AG09309 (cell line): ENCODE measurements at regions not wholly inside any gene's neighbourhood (a gene's known extent, or its start where the extent isn't known, plus 50 kb on each side); places are given as distances from the start of the nearest gene placed in this dataset.

Experiments
- DNase-seq: peaks from one replicate; pipeline ENCODE4 v3.0.0-alpha.2; 2010; ENCODE audit warnings: low read depth
- H3K4me3 ChIP-seq: 2 replicates; pipeline ENCODE4 v1.5.1; 2011; ENCODE audit warnings: mild to moderate bottlenecking, low read depth, low read length, moderate library complexity; ENCODE audit not compliant: control insufficient read depth
- TF ChIP-seq, protein P1 (sequence below): IDR thresholded peaks from 2 replicates; pipeline ENCODE4 v1.5.1; 2011; ENCODE audit warnings: mild to moderate bottlenecking, low read depth, low read length, inconsistent platforms; ENCODE audit not compliant: insufficient read depth, control insufficient read depth; ENCODE audit errors: missing control alignments

- no peak for DNase-seq
- no peak overlapping the region for H3K4me3 ChIP-seq
- TF ChIP-seq, protein P1, sequence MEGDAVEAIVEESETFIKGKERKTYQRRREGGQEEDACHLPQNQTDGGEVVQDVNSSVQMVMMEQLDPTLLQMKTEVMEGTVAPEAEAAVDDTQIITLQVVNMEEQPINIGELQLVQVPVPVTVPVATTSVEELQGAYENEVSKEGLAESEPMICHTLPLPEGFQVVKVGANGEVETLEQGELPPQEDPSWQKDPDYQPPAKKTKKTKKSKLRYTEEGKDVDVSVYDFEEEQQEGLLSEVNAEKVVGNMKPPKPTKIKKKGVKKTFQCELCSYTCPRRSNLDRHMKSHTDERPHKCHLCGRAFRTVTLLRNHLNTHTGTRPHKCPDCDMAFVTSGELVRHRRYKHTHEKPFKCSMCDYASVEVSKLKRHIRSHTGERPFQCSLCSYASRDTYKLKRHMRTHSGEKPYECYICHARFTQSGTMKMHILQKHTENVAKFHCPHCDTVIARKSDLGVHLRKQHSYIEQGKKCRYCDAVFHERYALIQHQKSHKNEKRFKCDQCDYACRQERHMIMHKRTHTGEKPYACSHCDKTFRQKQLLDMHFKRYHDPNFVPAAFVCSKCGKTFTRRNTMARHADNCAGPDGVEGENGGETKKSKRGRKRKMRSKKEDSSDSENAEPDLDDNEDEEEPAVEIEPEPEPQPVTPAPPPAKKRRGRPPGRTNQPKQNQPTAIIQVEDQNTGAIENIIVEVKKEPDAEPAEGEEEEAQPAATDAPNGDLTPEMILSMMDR: no peak
Observed at GRCh38 chr15:35727627-35728026, 181.7 kb upstream of the DPH6 start.

- no peak overlapping the region for H3K4me3 ChIP-seq
- TF ChIP-seq, protein P1: no peak
- no peak for DNase-seq
Observed at GRCh38 chr15:35728219-35728940, 182.4 kb upstream of the DPH6 start.

DNA sequence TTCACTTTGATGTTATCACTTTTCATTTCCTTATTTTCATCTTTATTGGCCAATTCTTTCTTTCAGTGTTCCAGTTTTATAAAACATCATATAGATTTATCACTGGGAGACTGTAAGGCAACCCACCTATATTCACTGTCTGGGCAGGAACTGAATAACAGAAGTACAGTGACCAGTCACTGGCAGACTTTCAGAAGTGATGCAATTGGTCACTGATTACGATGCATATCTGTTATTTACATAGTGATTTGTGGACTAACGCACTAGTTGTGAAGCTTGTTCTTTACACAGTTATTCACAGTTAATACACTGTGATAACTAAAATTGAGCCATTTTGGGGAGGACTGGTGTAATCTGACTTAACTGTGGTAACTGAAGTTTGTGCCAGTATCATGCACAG, 190.2 kb upstream of the DPH6 start:
- no peak for DNase-seq
- TF ChIP-seq, protein P1: no peak
- no peak overlapping the region for H3K4me3 ChIP-seq

DNA sequence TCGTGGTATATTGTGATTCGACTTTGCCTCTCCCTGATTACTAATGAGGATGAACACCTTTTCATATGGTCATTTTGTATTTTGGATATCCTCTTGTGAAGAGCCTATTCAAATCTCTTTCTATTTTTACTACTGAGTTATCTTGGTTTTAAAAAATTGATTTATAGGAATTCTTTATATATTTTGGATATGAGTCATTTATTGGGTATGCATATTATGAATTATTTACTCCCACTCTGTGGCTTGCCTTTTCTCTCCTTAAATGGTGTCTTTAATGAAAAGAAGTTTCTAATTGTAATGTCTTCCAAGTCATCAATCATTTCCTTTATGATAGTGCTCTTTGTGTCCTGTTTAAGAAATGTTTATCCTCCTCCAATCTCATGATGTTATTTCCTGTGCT, 191.5 kb upstream of the DPH6 start:
- TF ChIP-seq, protein P1: no peak
- no peak overlapping the region for H3K4me3 ChIP-seq
- peak; percentile 35 for DNase-seq

- DNase-seq: no peak
- TF ChIP-seq, protein P1: no peak
Observed at GRCh38 chr15:35738370-35738769, 192.4 kb upstream of the DPH6 start.

DNA sequence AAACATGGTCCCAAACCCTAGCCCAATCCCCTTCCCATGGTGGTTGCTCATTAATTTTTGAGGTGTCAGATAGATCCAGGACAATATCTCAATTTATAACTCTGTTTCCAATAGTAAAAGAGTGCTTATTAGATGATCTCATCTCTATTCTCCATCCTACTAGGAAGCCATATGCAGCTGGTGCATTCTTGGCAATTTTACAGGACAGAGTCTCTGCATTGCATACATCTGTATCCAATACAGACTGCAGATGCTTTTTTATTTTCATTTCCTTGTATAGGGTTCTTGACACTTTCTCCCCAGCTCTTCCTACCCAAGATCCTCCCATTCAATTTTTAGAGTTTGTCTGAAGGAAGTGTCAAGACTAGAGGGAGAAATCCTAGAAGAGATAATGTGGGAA, 194.8 kb upstream of the DPH6 start:
- peak; percentile 31 for DNase-seq
- TF ChIP-seq, protein P1: no peak
- no peak overlapping the region for H3K4me3 ChIP-seq

More at GRCh38 chr15:35738370-35738769, 192.4 kb upstream of the DPH6 start:
- H3K4me3 ChIP-seq: no peak overlapping the region
